Fibroblast of pulmonary artery (primary cell): ENCODE measurements at regions not wholly inside any gene's neighbourhood (a gene's known extent, or its start where the extent isn't known, plus 50 kb on each side); places are given as distances from the start of the nearest gene placed in this dataset.

Experiments
- DNase-seq: peaks from one replicate; pipeline ENCODE4 v3.0.0-alpha.2; 2010; ENCODE audit warnings: low read depth
- H3K4me3 ChIP-seq: replicated peaks from 2 replicates; pipeline ENCODE4 v1.5.1; 2011; ENCODE audit warnings: low read depth, mild to moderate bottlenecking, control low read depth, low read length, moderate library complexity
- CTCF ChIP-seq: IDR thresholded peaks from 2 replicates; pipeline ENCODE4 v1.5.1; 2011; ENCODE audit warnings: mild to moderate bottlenecking, control low read depth, low read length, inconsistent platforms; ENCODE audit errors: missing control alignments

- no peak overlapping the region for H3K4me3 ChIP-seq
- no peak for DNase-seq
- TF ChIP-seq CTCF, result no peak
Measured at GRCh38 chr9:99326112-99326916, 104.2 kb downstream of the SEC61B start.

- H3K4me3 ChIP-seq, result no peak overlapping the region
- no peak for TF ChIP-seq CTCF
- DNase-seq, result no peak
Measured at GRCh38 chr9:99326917-99327189, 104.8 kb downstream of the SEC61B start.

- TF ChIP-seq CTCF, result no peak
- no peak overlapping the region for H3K4me3 ChIP-seq
- DNase-seq, result no peak
Measured at GRCh38 chr9:99327667-99328066, 105.6 kb downstream of the SEC61B start.

- no peak overlapping the region for H3K4me3 ChIP-seq
- TF ChIP-seq CTCF, result no peak
- DNase-seq, result no peak
Measured at GRCh38 chr9:99335280-99335679, 113.2 kb downstream of the SEC61B start.

- DNase-seq, result no peak
- TF ChIP-seq CTCF, result no peak
- H3K4me3 ChIP-seq, result no peak overlapping the region
Measured at GRCh38 chr9:99336005-99336404, 113.9 kb downstream of the SEC61B start.

GRCh38 chr9:99336531-99336930 lies 114.4 kb downstream of the SEC61B start:
- H3K4me3 ChIP-seq, result no peak overlapping the region
- no peak for TF ChIP-seq CTCF

GRCh38 chr9:99340281-99340680 lies 118.2 kb downstream of the SEC61B start:
- no peak for DNase-seq
- H3K4me3 ChIP-seq, result no peak overlapping the region
- TF ChIP-seq CTCF, result no peak

More at GRCh38 chr9:99336531-99336930, 114.4 kb downstream of the SEC61B start:
- DNase-seq, result no peak
